Right lobe of liver (tissue), 4 donors: ENCODE measurements at regions not wholly inside any gene's neighbourhood (a gene's known extent, or its start where the extent isn't known, plus 50 kb on each side); places are given as distances from the start of the nearest gene placed in this dataset.
"Not testable (repeated sequence)": the region's sequence is repeated elsewhere in the genome, so short reads cannot be mapped to it uniquely, and the experiment has no call there.

Source experiments
- POLR2A ChIP-seq: fragments of 450-650 bp; IDR thresholded peaks from one replicate; pipeline ENCODE4 v1.6.1; 2017; ENCODE audit warnings: antibody characterized with exemption, mild to moderate bottlenecking
- TF ChIP-seq, protein P1 (sequence below), 4 donors: fragments of 200-600 bp in 3 of 4; fragments of 450-650 bp in 1 of 4; IDR thresholded peaks; one replicate each; pipeline versions ENCODE4 v1.5.1 to v1.8.0; 2016 to 2022; ENCODE audit warnings: antibody characterized with exemption in 4 of 4, mild to moderate bottlenecking in 2 of 4
- donor health status: DM: no; HTN: no; CAD: no.
- donor health status: DM: no; HTN: no; CAD: no.
- donor health status: DM: no; HTN: yes; CAD: no.

DNA sequence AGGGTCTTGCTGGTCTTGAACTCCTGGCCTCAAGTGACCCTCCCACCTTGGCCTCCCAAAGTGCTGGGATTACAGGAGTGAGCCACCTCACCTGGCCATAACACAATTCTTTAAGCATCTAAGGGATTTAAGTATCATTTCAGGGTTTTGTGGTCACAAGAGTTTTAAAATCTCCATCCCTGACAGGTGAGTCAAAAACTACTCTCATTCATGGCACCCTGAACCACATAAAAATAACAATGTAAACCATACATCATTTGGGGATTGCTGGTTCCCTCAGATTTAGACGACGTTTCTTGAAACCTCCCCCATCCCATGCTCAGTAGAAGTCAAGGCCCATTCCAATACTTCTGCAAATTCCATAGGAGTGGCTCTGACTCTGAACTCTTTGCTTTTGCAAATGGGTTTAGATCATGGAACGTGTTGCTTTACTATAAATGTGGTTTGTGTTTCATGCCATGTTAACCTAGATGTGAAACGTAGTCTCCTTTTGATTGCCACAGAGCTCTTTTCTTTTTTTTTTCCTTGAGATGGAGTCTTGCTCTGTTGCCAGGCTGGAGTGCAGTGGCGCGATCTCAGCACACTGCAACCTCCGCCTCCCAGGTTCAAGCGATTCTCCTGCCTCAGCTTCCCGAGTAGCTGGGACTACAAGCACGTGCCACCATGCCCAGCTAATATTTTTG lies 50.1 kb upstream of the IL6ST start:
- TF ChIP-seq, protein P1, sequence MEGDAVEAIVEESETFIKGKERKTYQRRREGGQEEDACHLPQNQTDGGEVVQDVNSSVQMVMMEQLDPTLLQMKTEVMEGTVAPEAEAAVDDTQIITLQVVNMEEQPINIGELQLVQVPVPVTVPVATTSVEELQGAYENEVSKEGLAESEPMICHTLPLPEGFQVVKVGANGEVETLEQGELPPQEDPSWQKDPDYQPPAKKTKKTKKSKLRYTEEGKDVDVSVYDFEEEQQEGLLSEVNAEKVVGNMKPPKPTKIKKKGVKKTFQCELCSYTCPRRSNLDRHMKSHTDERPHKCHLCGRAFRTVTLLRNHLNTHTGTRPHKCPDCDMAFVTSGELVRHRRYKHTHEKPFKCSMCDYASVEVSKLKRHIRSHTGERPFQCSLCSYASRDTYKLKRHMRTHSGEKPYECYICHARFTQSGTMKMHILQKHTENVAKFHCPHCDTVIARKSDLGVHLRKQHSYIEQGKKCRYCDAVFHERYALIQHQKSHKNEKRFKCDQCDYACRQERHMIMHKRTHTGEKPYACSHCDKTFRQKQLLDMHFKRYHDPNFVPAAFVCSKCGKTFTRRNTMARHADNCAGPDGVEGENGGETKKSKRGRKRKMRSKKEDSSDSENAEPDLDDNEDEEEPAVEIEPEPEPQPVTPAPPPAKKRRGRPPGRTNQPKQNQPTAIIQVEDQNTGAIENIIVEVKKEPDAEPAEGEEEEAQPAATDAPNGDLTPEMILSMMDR (IDR thresholded peaks at IDR 0.05) = not testable (repeated sequence)
- not testable (repeated sequence) for TF ChIP-seq POLR2A
